ENCODE measurements at regions not wholly inside any gene's neighbourhood (a gene's known extent, or its start where the extent isn't known, plus 50 kb on each side); places are given as distances from the start of the nearest gene placed in this dataset.

DNA sequence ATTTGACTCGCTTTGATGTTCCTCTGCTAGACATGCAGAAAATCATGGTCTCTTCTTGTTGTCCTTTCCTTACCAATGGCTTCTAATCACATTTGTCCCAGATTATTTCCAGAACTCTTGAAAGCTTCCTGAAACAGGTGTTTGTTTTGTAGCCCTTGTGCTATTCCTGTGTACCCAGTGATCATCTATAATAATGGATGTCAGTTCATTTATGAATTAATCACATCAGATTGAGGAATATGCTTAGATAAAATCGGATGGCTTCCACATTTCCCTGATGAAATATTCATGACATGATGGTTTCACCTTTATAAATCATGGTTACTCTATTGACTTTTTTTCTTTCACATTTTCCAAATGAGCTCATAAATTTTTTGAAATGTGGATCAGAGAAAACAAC lies 359.0 kb upstream of the DMAC1 start:
- H3K27me3 ChIP-seq (ENCODE audit: insufficient read depth, low read length), result no peaks in the 10 kb centered on the region
- H3K4me3 Mint-ChIP-seq, result no peak overlapping the region
- H2AK5ac ChIP-seq (ENCODE audit: insufficient read length, low read length), result no peak overlapping the region
- H2BK15ac ChIP-seq (ENCODE audit: low read depth, low read length), result no peak overlapping the region
- no peaks in the 10 kb centered on the region for H3K79me1 ChIP-seq (ENCODE audit: insufficient read depth, low read depth, low read length, poor library complexity, severe bottlenecking)
- no peak overlapping the region for H3K18ac ChIP-seq (ENCODE audit: insufficient read length, low read depth, low read length)
- H3K9me3 Mint-ChIP-seq, result 0 out of 5 replicates have a peak, but pooled peaks cover 0 to 2% of the 10 kb centered on the region in 2 experiments
- H4K5ac ChIP-seq (ENCODE audit: insufficient read length, low read depth, low read length), result no peak overlapping the region
- no peak overlapping the region for H2BK20ac ChIP-seq (ENCODE audit: low read depth, low read length, poor library complexity, severe bottlenecking)
- H4K20me1 ChIP-seq (ENCODE audit: control insufficient read depth, insufficient read depth, insufficient read length), result no peaks in the 10 kb centered on the region
- H3K79me2 ChIP-seq (ENCODE audit: insufficient read depth, low read length), result no peaks in the 10 kb centered on the region
- no CpG with 5 or more reads among the region's 2 CpGs for WGBS (ENCODE audit: extremely low coverage, insufficient read length, low lambda C conversion rate)
- H3K27me3 Mint-ChIP-seq (ENCODE audit: low read depth), result no peaks in the 10 kb centered on the region; the same call in 1 of the 2 replicates
- DNase-seq, result no peak
- no peak overlapping the region for H3K4me2 ChIP-seq (ENCODE audit: insufficient read depth, insufficient read length, low read length)
- no peak overlapping the region for H3K56ac ChIP-seq (ENCODE audit: insufficient read length, low read depth, low read length)
- H2BK5ac ChIP-seq (ENCODE audit: insufficient read length, low read length), result no peak overlapping the region
- H3K27ac ChIP-seq (ENCODE audit: insufficient read length, low read depth, low read length), result no peak overlapping the region
- H3T11ph ChIP-seq (ENCODE audit: low read length), result no peak overlapping the region
- no peaks in the 10 kb centered on the region for H3K23me2 ChIP-seq (ENCODE audit: insufficient read length, low read depth, low read length, poor library complexity, severe bottlenecking)
- peaks cover 2 to 5% of the 10 kb centered on the region in 2 experiments; a peak in 3 of 4 replicates for H3K4me1 Mint-ChIP-seq
- no peak overlapping the region for H4K8ac ChIP-seq (replicated peaks; ENCODE audit: insufficient read length, low read depth, low read length)
- no peaks in the 10 kb centered on the region for H3K9me3 ChIP-seq (ENCODE audit: control insufficient read depth, low read depth, low read length)
- H2BK12ac ChIP-seq (ENCODE audit: insufficient read length, low read depth, low read length), result no peak overlapping the region
- H3K14ac ChIP-seq (ENCODE audit: insufficient read depth, low read length), result no peak overlapping the region
- H3K9ac ChIP-seq (ENCODE audit: extremely low read depth, insufficient read length, low read length), result no peak overlapping the region
- no peak overlapping the region for H3K23ac ChIP-seq (ENCODE audit: insufficient read length, low read depth, low read length)
- no peaks in the 10 kb centered on the region; the same call in 1 of the 2 replicates for H3K4me1 ChIP-seq (ENCODE audit: insufficient read depth, low read length)
- TF ChIP-seq, protein P1, sequence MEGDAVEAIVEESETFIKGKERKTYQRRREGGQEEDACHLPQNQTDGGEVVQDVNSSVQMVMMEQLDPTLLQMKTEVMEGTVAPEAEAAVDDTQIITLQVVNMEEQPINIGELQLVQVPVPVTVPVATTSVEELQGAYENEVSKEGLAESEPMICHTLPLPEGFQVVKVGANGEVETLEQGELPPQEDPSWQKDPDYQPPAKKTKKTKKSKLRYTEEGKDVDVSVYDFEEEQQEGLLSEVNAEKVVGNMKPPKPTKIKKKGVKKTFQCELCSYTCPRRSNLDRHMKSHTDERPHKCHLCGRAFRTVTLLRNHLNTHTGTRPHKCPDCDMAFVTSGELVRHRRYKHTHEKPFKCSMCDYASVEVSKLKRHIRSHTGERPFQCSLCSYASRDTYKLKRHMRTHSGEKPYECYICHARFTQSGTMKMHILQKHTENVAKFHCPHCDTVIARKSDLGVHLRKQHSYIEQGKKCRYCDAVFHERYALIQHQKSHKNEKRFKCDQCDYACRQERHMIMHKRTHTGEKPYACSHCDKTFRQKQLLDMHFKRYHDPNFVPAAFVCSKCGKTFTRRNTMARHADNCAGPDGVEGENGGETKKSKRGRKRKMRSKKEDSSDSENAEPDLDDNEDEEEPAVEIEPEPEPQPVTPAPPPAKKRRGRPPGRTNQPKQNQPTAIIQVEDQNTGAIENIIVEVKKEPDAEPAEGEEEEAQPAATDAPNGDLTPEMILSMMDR (conservative IDR thresholded peaks at IDR 0.05), result no peak
- no peak overlapping the region for H3K27ac Mint-ChIP-seq
- H3K4ac ChIP-seq (ENCODE audit: low read depth, low read length), result no peak overlapping the region
- H4K91ac ChIP-seq (ENCODE audit: insufficient read length, low read depth, low read length), result no peak overlapping the region
- H2BK120ac ChIP-seq (ENCODE audit: low read depth, low read length, poor library complexity, severe bottlenecking), result no peak overlapping the region
- no peaks in the 10 kb centered on the region for H3K36me3 Mint-ChIP-seq (ENCODE audit: insufficient read depth in 1 of 3, low read depth in 3 of 3)
- no peak overlapping the region for H2AFZ ChIP-seq (ENCODE audit: low read length)

All from H9 (cell line).